Vagina (tissue), 2 donors: ENCODE measurements at regions not wholly inside any gene's neighbourhood (a gene's known extent, or its start where the extent isn't known, plus 50 kb on each side); places are given as distances from the start of the nearest gene placed in this dataset.

Experiments used
- DNase-seq, 2 donors: peaks; one replicate each; pipeline ENCODE4 v3.0.0-alpha.2; 2017; ENCODE audit errors: extremely low spot score in 2 of 2
- H3K27ac ChIP-seq: fragments of 200-600 bp; sonication (generic); one replicate; pipeline ENCODE4 v1.5.1; 2019
- H3K27me3 ChIP-seq: fragments of 200-600 bp; sonication (generic); one replicate; pipeline ENCODE4 v1.5.1; 2019
- H3K36me3 ChIP-seq, 2 donors: fragments of 200-600 bp; sonication (generic); one replicate each; pipeline ENCODE4 v1.5.1; 2017 to 2019
- H3K4me1 ChIP-seq: fragments of 200-600 bp; sonication (generic); one replicate; pipeline ENCODE4 v1.5.1; 2019
- H3K4me3 ChIP-seq, 2 donors: fragments of 200-600 bp; sonication (generic); 1 replicate in 1 of 2; 2 replicates in 1 of 2; pipeline ENCODE4 v1.5.1; 2016 to 2019
- H3K9me3 ChIP-seq: fragments of 200-600 bp; sonication (generic); one replicate; pipeline ENCODE4 v1.5.1; 2019
- CTCF ChIP-seq, 3 experiments: fragments of 450-650 bp in 2 of 3; fragments of 200-600 bp in 1 of 3; sonication (generic) in 1 of 3; IDR thresholded peaks; one replicate each; pipeline ENCODE4 v1.5.1; 2017 to 2019; ENCODE audit warnings: antibody characterized with exemption in 3 of 3, mild to moderate bottlenecking in 2 of 3, moderate library complexity in 2 of 3
- POLR2A ChIP-seq, 2 donors: fragments of 450-650 bp; IDR thresholded peaks; one replicate each; pipeline ENCODE4 v1.6.1; 2017; ENCODE audit warnings: antibody characterized with exemption in 2 of 2, mild to moderate bottlenecking in 2 of 2, moderate library complexity in 2 of 2
- POLR2AphosphoS5 ChIP-seq, 2 donors: sonication (generic); formaldehyde crosslinking; IDR thresholded peaks; one replicate each; pipeline ENCODE4 v1.9.0; 2017; ENCODE audit warnings: antibody characterized with exemption in 2 of 2, mild to moderate bottlenecking in 2 of 2, low read depth in 1 of 2; ENCODE audit not compliant: insufficient read depth in 1 of 2
- intact Hi-C: fragments of 100-400 bp; cut with DNase I; formaldehyde crosslinking; loops from one replicate; pipeline ENCODE4 v1.15.1; 2023

- Histone ChIP-seq H3K27me3 (no peaks in the 10 kb centered on the region), H3K4me3 (no peak overlapping the region), H3K36me3 (no peaks in the 10 kb centered on the region), H3K9me3 (no peaks in the 10 kb centered on the region), H3K4me1 (no peaks in the 10 kb centered on the region), H3K27ac (no peak overlapping the region)
- TF ChIP-seq POLR2A (IDR thresholded peaks at IDR 0.05) (no peak), POLR2AphosphoS5 (IDR thresholded peaks at IDR 0.05; ENCODE audit: insufficient read depth in 1 of 2, low read depth in 1 of 2) (no peak), CTCF (IDR thresholded peaks at IDR 0.05) (no peak)
- no peak for DNase-seq
- intact Hi-C loops, result no loop called here
Observed at GRCh38 chr7:54109501-54109900, 432.7 kb upstream of the VSTM2A start.

- Histone ChIP-seq H3K27me3 (no peaks in the 10 kb centered on the region), H3K36me3 (no peaks in the 10 kb centered on the region), H3K9me3 (no peaks in the 10 kb centered on the region), H3K4me1 (no peaks in the 10 kb centered on the region), H3K27ac (no peak overlapping the region), H3K4me3 (no peak overlapping the region)
- DNase-seq, result no peak
- intact Hi-C loops, result no loop called here
- TF ChIP-seq CTCF (IDR thresholded peaks at IDR 0.05) (no peak), POLR2AphosphoS5 (IDR thresholded peaks at IDR 0.05; ENCODE audit: insufficient read depth in 1 of 2, low read depth in 1 of 2) (no peak), POLR2A (IDR thresholded peaks at IDR 0.05) (no peak)
Observed at GRCh38 chr7:54111814-54112511, 430.2 kb upstream of the VSTM2A start.

DNA sequence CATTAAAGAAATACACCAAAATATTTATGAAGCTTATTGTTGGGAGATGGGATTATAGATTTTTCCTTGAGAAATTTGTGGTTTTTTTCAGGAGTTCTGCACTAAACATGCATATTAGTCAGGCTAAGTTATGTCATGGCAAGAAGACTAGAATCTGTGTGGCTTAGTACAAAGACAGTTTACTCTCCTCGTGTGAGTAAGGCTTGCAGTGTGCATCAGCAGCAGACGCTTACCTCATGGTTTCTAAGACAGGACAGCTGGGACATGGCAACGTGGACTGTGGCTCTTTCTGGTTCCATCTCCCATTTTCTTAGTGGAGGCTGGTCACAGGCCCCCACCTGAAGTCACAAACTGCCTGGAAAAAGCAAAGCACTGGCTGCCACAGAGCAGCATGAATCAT, 429.6 kb upstream of the VSTM2A start:
- no peaks in the 10 kb centered on the region for H3K9me3 ChIP-seq
- DNase-seq, result no peak
- no peaks in the 10 kb centered on the region for H3K4me1 ChIP-seq
- no peak overlapping the region for H3K4me3 ChIP-seq
- TF ChIP-seq CTCF (IDR thresholded peaks at IDR 0.05) (no peak), POLR2AphosphoS5 (IDR thresholded peaks at IDR 0.05; ENCODE audit: insufficient read depth in 1 of 2, low read depth in 1 of 2) (no peak), POLR2A (IDR thresholded peaks at IDR 0.05) (no peak)
- no peak overlapping the region for H3K27ac ChIP-seq
- no peaks in the 10 kb centered on the region for H3K36me3 ChIP-seq
- intact Hi-C loops, result no loop called here
- H3K27me3 ChIP-seq, result no peaks in the 10 kb centered on the region

DNA sequence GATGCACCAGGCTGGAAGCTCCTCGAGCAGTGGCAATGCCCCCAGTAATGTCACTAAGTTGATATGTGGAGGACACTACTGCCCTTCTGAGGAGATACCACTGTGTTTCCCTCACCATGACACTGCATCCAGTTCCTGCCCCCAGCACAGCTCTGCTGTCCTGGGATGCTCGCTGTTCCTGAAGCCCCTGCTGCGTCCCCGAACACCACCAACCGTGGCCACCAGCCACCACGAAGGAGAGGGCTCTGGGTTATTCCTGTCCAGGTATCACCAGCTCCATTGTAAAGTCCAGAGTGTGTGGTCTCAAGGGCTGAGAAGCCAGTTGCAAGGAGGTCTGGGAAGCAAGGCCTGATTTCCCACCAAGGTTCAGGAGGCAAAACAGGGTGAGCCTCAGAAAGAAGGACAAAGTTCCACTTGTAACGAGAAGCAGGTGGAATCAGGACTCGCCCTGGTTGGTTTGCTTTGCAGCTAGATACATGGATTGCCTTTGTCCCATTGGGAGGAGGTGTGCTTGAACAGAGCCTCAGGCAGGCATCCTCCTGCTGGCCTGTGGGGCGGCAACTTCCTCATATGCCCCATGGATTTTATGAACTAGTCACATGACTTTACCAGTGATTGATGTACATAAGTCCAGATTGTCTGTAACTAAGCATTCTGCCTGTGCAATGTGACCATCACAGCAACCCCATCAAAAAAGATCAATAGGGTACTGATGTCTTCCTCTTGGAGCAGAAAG, 427.0 kb upstream of the VSTM2A start:
- no peaks in the 10 kb centered on the region for H3K27me3 ChIP-seq

More for the DNA sequence above, 427.0 kb upstream of the VSTM2A start:
- Histone ChIP-seq H3K27ac (no peak overlapping the region), H3K36me3 (no peaks in the 10 kb centered on the region), H3K9me3 (no peaks in the 10 kb centered on the region), H3K4me3 (no peak overlapping the region), H3K4me1 (no peaks in the 10 kb centered on the region)
- TF ChIP-seq POLR2AphosphoS5 (IDR thresholded peaks at IDR 0.05; ENCODE audit: insufficient read depth in 1 of 2, low read depth in 1 of 2), result no peak
- no peak for TF ChIP-seq POLR2A (IDR thresholded peaks at IDR 0.05)
- no peak for TF ChIP-seq CTCF (IDR thresholded peaks at IDR 0.05)
- DNase-seq, result no peak
- intact Hi-C loops, result no loop called here
